Esophagus muscularis mucosa (tissue), 4 donors: ENCODE measurements at regions not wholly inside any gene's neighbourhood (a gene's known extent, or its start where the extent isn't known, plus 50 kb on each side); places are given as distances from the start of the nearest gene placed in this dataset.

Source experiments
- CTCF ChIP-seq, 3 experiments: fragments of 200-600 bp in 2 of 3; fragments of 450-650 bp in 1 of 3; sonication (generic) in 2 of 3; IDR thresholded peaks; one replicate each; pipeline ENCODE4 v1.5.1; 2017 to 2019; ENCODE audit warnings: antibody characterized with exemption in 3 of 3, mild to moderate bottlenecking in 2 of 3, moderate library complexity in 1 of 3
- EP300 ChIP-seq: sonication (generic); formaldehyde crosslinking; IDR thresholded peaks from one replicate; pipeline ENCODE4 v1.6.1; 2017; ENCODE audit warnings: antibody characterized with exemption
- POLR2A ChIP-seq: fragments of 450-650 bp; IDR thresholded peaks from one replicate; pipeline ENCODE4 v1.6.1; 2017; ENCODE audit warnings: antibody characterized with exemption, moderate library complexity, mild to moderate bottlenecking, low read depth
- POLR2AphosphoS5 ChIP-seq, 2 donors: sonication (generic); formaldehyde crosslinking; IDR thresholded peaks; one replicate each; pipeline ENCODE4 v1.6.1; 2017; ENCODE audit warnings: antibody characterized with exemption in 2 of 2

DNA sequence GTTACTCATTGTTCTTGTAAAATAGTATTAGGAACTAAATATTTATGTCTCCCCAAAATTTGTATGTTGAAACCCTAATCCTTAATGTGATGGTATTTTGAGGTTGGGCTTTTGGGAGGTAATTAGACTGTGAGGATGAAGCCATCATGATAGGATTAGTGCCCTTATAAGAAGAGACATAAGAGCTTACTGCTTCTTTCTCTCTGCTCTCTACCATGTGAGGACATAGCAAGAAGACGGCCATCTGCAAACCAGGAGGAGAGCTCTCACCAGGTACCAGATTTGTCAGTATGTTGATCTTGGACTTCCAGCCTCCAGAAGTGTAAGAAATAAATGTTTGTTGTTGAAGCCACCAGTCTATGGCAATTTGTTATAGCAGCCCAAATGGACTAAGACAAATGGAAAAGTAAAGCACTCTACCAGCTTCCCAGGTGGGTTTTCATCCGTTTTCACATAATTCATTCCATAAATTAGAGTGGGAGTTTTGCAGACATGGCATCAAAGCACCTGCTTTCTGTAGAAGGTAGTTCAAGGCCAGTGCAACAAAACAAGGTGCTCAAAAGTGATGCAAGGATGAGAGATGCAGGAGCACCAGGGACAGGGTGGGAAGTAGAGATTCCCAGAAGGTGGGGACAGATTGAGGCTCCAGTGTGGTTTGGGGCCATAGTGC is 70.7 kb downstream of the MYCN start:
- no peak for TF ChIP-seq CTCF (IDR thresholded peaks at IDR 0.05)
- TF ChIP-seq POLR2AphosphoS5 (IDR thresholded peaks at IDR 0.05) = no peak
- TF ChIP-seq POLR2A = no peak
- no peak for TF ChIP-seq EP300
